ENCODE measurements at regions not wholly inside any gene's neighbourhood (a gene's known extent, or its start where the extent isn't known, plus 50 kb on each side); places are given as distances from the start of the nearest gene placed in this dataset.

GRCh38 chr5:168062239-168062638 is 229.2 kb upstream of the WWC1 start:
- no peak for DNase-seq
- WGBS, result 75% methylated on average over 1 of the region's 3 CpGs

GRCh38 chr5:168064457-168064856 is 227.0 kb upstream of the WWC1 start:
- no peak overlapping the region for H2BK120ac ChIP-seq (ENCODE audit: low read depth, low read length)
- WGBS, result 99% methylated on average over 5 of the region's 5 CpGs
- no peak overlapping the region for H3K9ac ChIP-seq (ENCODE audit: low read length)
- H2AK5ac ChIP-seq (ENCODE audit: low read length, severe bottlenecking), result no peak overlapping the region
- H4K91ac ChIP-seq (ENCODE audit: low read length), result no peak overlapping the region
- no peak overlapping the region for H3K4me2 ChIP-seq (ENCODE audit: low read length, poor library complexity, severe bottlenecking)
- H3K9me3 ChIP-seq (ENCODE audit: control insufficient read depth, low read length), result no peaks in the 10 kb centered on the region
- H2BK5ac ChIP-seq (ENCODE audit: low read depth, low read length, poor library complexity, severe bottlenecking), result no peak overlapping the region
- no peak overlapping the region for H4K8ac ChIP-seq (ENCODE audit: low read length)
- no peak overlapping the region for H3K4ac ChIP-seq (ENCODE audit: low read depth in 1 of 2, low read length in 2 of 2)
- no peak overlapping the region for H3K18ac ChIP-seq (ENCODE audit: low read depth in 1 of 2, low read length in 2 of 2)
- H3K27ac ChIP-seq (ENCODE audit: low read length, poor library complexity, severe bottlenecking), result no peak overlapping the region
- DNase-seq, result no peak
- no peak overlapping the region for H2BK15ac ChIP-seq (ENCODE audit: low read depth, poor library complexity, severe bottlenecking)
- no peak overlapping the region for H3K4me3 ChIP-seq (ENCODE audit: insufficient read depth in 1 of 2, low read depth in 1 of 2, low read length in 2 of 2)
- H2BK12ac ChIP-seq (ENCODE audit: low read length in 2 of 2), result no peak overlapping the region
- H3K23ac ChIP-seq (ENCODE audit: low read length in 2 of 2), result no peak overlapping the region
- peaks cover 0 to 6% of the 10 kb centered on the region in 2 experiments for H3K27me3 ChIP-seq (ENCODE audit: control insufficient read depth in 1 of 2, insufficient read depth in 1 of 2, low read length in 2 of 2)
- H2AFZ ChIP-seq (ENCODE audit: low read depth, low read length), result no peak overlapping the region
- peaks cover 8% of the 10 kb centered on the region for H3K4me1 ChIP-seq (ENCODE audit: control insufficient read depth, insufficient read depth, low read depth, low read length)
- no peaks in the 10 kb centered on the region for H3K36me3 ChIP-seq (ENCODE audit: control insufficient read depth in 1 of 2, insufficient read depth in 2 of 2, low read depth in 1 of 2, low read length in 2 of 2)
- no peak overlapping the region for H3K14ac ChIP-seq (ENCODE audit: low read length in 2 of 2)
- H3K79me1 ChIP-seq (replicated peaks; ENCODE audit: low read length, poor library complexity, severe bottlenecking), result peaks cover 7% of the 10 kb centered on the region

More at GRCh38 chr5:168062239-168062638, 229.2 kb upstream of the WWC1 start:
- H4K91ac ChIP-seq (ENCODE audit: low read length), result no peak overlapping the region
- no peak overlapping the region for H3K14ac ChIP-seq (ENCODE audit: low read length in 2 of 2)
- H2AK5ac ChIP-seq (ENCODE audit: low read length, severe bottlenecking), result no peak overlapping the region
- H3K9ac ChIP-seq (ENCODE audit: low read length), result no peak overlapping the region
- peaks cover 0 to 3% of the 10 kb centered on the region in 2 experiments for H3K36me3 ChIP-seq (ENCODE audit: control insufficient read depth in 1 of 2, insufficient read depth in 2 of 2, low read depth in 1 of 2, low read length in 2 of 2)
- H3K27ac ChIP-seq (ENCODE audit: low read length, poor library complexity, severe bottlenecking), result no peak overlapping the region
- no peak overlapping the region for H2BK120ac ChIP-seq (ENCODE audit: low read depth, low read length)
- no peak overlapping the region for H3K4me2 ChIP-seq (ENCODE audit: low read length, poor library complexity, severe bottlenecking)
- no peak overlapping the region for H3K23ac ChIP-seq (ENCODE audit: low read length in 2 of 2)
- H3K4me1 ChIP-seq (ENCODE audit: control insufficient read depth, insufficient read depth, low read depth, low read length), result peaks cover 4% of the 10 kb centered on the region
- no peak overlapping the region for H2BK12ac ChIP-seq (ENCODE audit: low read length in 2 of 2)
- H3K27me3 ChIP-seq (ENCODE audit: control insufficient read depth in 1 of 2, insufficient read depth in 1 of 2, low read length in 2 of 2), result peaks cover 0 to 6% of the 10 kb centered on the region in 2 experiments
- no peak overlapping the region for H2BK15ac ChIP-seq (ENCODE audit: low read depth, poor library complexity, severe bottlenecking)
- H3K79me1 ChIP-seq (replicated peaks; ENCODE audit: low read length, poor library complexity, severe bottlenecking), result peaks cover 5% of the 10 kb centered on the region
- H3K9me3 ChIP-seq (ENCODE audit: control insufficient read depth, low read length), result no peaks in the 10 kb centered on the region
- no peak overlapping the region for H3K18ac ChIP-seq (ENCODE audit: low read depth in 1 of 2, low read length in 2 of 2)
- no peak overlapping the region for H2BK5ac ChIP-seq (ENCODE audit: low read depth, low read length, poor library complexity, severe bottlenecking)
- H3K4me3 ChIP-seq (ENCODE audit: insufficient read depth in 1 of 2, low read depth in 1 of 2, low read length in 2 of 2), result no peak overlapping the region
- no peak overlapping the region for H2AFZ ChIP-seq (ENCODE audit: low read depth, low read length)
- no peak overlapping the region for H4K8ac ChIP-seq (ENCODE audit: low read length)
- no peak overlapping the region for H3K4ac ChIP-seq (ENCODE audit: low read depth in 1 of 2, low read length in 2 of 2)

GRCh38 chr5:168064933-168065622 is 226.4 kb upstream of the WWC1 start:
- 100% methylated on average over 2 of the region's 8 CpGs for WGBS
- H3K27me3 ChIP-seq (ENCODE audit: control insufficient read depth in 1 of 2, insufficient read depth in 1 of 2, low read length in 2 of 2), result peaks cover 0 to 6% of the 10 kb centered on the region in 2 experiments
- H3K4ac ChIP-seq (ENCODE audit: low read depth in 1 of 2, low read length in 2 of 2), result no peak overlapping the region
- no peak overlapping the region for H2BK120ac ChIP-seq (ENCODE audit: low read depth, low read length)
- no peak overlapping the region for H4K8ac ChIP-seq (ENCODE audit: low read length)
- no peak overlapping the region for H3K23ac ChIP-seq (ENCODE audit: low read length in 2 of 2)
- H2BK15ac ChIP-seq (ENCODE audit: low read depth, poor library complexity, severe bottlenecking), result no peak overlapping the region
- H4K91ac ChIP-seq (ENCODE audit: low read length), result no peak overlapping the region
- no peaks in the 10 kb centered on the region for H3K36me3 ChIP-seq (ENCODE audit: control insufficient read depth in 1 of 2, insufficient read depth in 2 of 2, low read depth in 1 of 2, low read length in 2 of 2)
- no peak overlapping the region for H2AK5ac ChIP-seq (ENCODE audit: low read length, severe bottlenecking)
- no peaks in the 10 kb centered on the region for H3K9me3 ChIP-seq (ENCODE audit: control insufficient read depth, low read length)
- H3K14ac ChIP-seq (ENCODE audit: low read length in 2 of 2), result no peak overlapping the region
- H3K79me1 ChIP-seq (replicated peaks; ENCODE audit: low read length, poor library complexity, severe bottlenecking), result peaks cover 7% of the 10 kb centered on the region
- H3K4me3 ChIP-seq (ENCODE audit: insufficient read depth in 1 of 2, low read depth in 1 of 2, low read length in 2 of 2), result no peak overlapping the region
- H2AFZ ChIP-seq (ENCODE audit: low read depth, low read length), result no peak overlapping the region
- no peak overlapping the region for H3K4me2 ChIP-seq (ENCODE audit: low read length, poor library complexity, severe bottlenecking)
- H2BK5ac ChIP-seq (ENCODE audit: low read depth, low read length, poor library complexity, severe bottlenecking), result no peak overlapping the region
- H3K4me1 ChIP-seq (ENCODE audit: control insufficient read depth, insufficient read depth, low read depth, low read length), result peaks cover 8% of the 10 kb centered on the region
- no peak overlapping the region for H3K27ac ChIP-seq (ENCODE audit: low read length, poor library complexity, severe bottlenecking)
- no peak overlapping the region for H3K9ac ChIP-seq (ENCODE audit: low read length)
- no peak for DNase-seq
- no peak overlapping the region for H3K18ac ChIP-seq (ENCODE audit: low read depth in 1 of 2, low read length in 2 of 2)
- no peak overlapping the region for H2BK12ac ChIP-seq (ENCODE audit: low read length in 2 of 2)

GRCh38 chr5:168066536-168067208 is 224.8 kb upstream of the WWC1 start:
- Histone ChIP-seq H2AK5ac (ENCODE audit: low read length, severe bottlenecking) (no peak overlapping the region), H3K23ac (ENCODE audit: low read length in 2 of 2) (no peak overlapping the region), H2BK120ac (ENCODE audit: low read depth, low read length) (no peak overlapping the region), H3K4me3 (ENCODE audit: insufficient read depth in 1 of 2, low read depth in 1 of 2, low read length in 2 of 2) (no peak overlapping the region), H3K27ac (ENCODE audit: low read length, poor library complexity, severe bottlenecking) (peak overlapping the region; percentile 82), H3K36me3 (ENCODE audit: control insufficient read depth in 1 of 2, insufficient read depth in 2 of 2, low read depth in 1 of 2, low read length in 2 of 2) (no peaks in the 10 kb centered on the region), H3K18ac (ENCODE audit: low read depth in 1 of 2, low read length in 2 of 2) (no peak overlapping the region), H3K4me2 (ENCODE audit: low read length, poor library complexity, severe bottlenecking) (peak overlapping the region; percentile 33), H3K9me3 (ENCODE audit: control insufficient read depth, low read length) (no peaks in the 10 kb centered on the region), H3K9ac (ENCODE audit: low read length) (no peak overlapping the region), H2BK12ac (ENCODE audit: low read length in 2 of 2) (no peak overlapping the region), H3K14ac (ENCODE audit: low read length in 2 of 2) (no peak overlapping the region), H4K8ac (ENCODE audit: low read length) (no peak overlapping the region), H3K27me3 (ENCODE audit: control insufficient read depth in 1 of 2, insufficient read depth in 1 of 2, low read length in 2 of 2) (peaks cover 0 to 6% of the 10 kb centered on the region in 2 experiments), H3K4me1 (ENCODE audit: control insufficient read depth, insufficient read depth, low read depth, low read length) (peaks cover 8% of the 10 kb centered on the region), H3K4ac (ENCODE audit: low read depth in 1 of 2, low read length in 2 of 2) (no peak overlapping the region), H2BK15ac (ENCODE audit: low read depth, poor library complexity, severe bottlenecking) (no peak overlapping the region), H3K79me1 (replicated peaks; ENCODE audit: low read length, poor library complexity, severe bottlenecking) (peaks cover 7% of the 10 kb centered on the region), H4K91ac (ENCODE audit: low read length) (no peak overlapping the region), H2BK5ac (ENCODE audit: low read depth, low read length, poor library complexity, severe bottlenecking) (no peak overlapping the region), H2AFZ (ENCODE audit: low read depth, low read length) (no peak overlapping the region)
- WGBS, result 95% methylated on average over 4 of the region's 5 CpGs
- no peak for DNase-seq
